Muscle of leg (tissue), 3 donors: ENCODE measurements at regions not wholly inside any gene's neighbourhood (a gene's known extent, or its start where the extent isn't known, plus 50 kb on each side); places are given as distances from the start of the nearest gene placed in this dataset.

Experiments
- DNase-seq: peaks from one replicate; pipeline ENCODE4 v3.0.0; 2013
- H3K27ac ChIP-seq: one replicate; pipeline ENCODE4 v1.5.1; 2013; ENCODE audit warnings: mild to moderate bottlenecking, low read length, control low read depth
- H3K27me3 ChIP-seq: one replicate; pipeline ENCODE4 v1.6.1; 2013; ENCODE audit warnings: low read length; ENCODE audit not compliant: control insufficient read depth, insufficient read depth
- H3K36me3 ChIP-seq: one replicate; pipeline ENCODE4 v1.6.1; 2013; ENCODE audit warnings: low read length; ENCODE audit not compliant: control insufficient read depth, insufficient read depth
- H3K4me1 ChIP-seq: one replicate; pipeline ENCODE4 v1.6.1; 2013; ENCODE audit warnings: low read length; ENCODE audit not compliant: control insufficient read depth, insufficient read depth
- H3K4me3 ChIP-seq: one replicate; pipeline ENCODE4 v1.5.1; 2013; ENCODE audit warnings: low read length, control low read depth
- H3K9me3 ChIP-seq: replicated peaks from 2 replicates; pipeline ENCODE4 v1.6.1; 2013; ENCODE audit warnings: low read depth, low read length; ENCODE audit not compliant: control insufficient read depth
- WGBS: methylation state at CpG from one replicate; pipeline ENCODE4 v1.1.5; 2013; ENCODE audit warnings: missing lambda C conversion rate; ENCODE audit not compliant: insufficient coverage; 5-methylcytosine and 5-hydroxymethylcytosine counted together

GRCh38 chr18:47522359-47522758 is 270.9 kb upstream of the SKOR2 start:
- DNase-seq: no peak
- peaks cover 4% of the 10 kb centered on the region for H3K27me3 ChIP-seq
- H3K36me3 ChIP-seq: no peaks in the 10 kb centered on the region
- WGBS: no CpG with 5 or more reads among the region's 2 CpGs
- H3K9me3 ChIP-seq: no peaks in the 10 kb centered on the region
- H3K4me1 ChIP-seq: no peaks in the 10 kb centered on the region
- H3K4me3 ChIP-seq: no peak overlapping the region
- no peak overlapping the region for H3K27ac ChIP-seq

- H3K27me3 ChIP-seq: no peaks in the 10 kb centered on the region
- H3K9me3 ChIP-seq: no peaks in the 10 kb centered on the region
- H3K36me3 ChIP-seq: no peaks in the 10 kb centered on the region
- no peaks in the 10 kb centered on the region for H3K4me1 ChIP-seq
- no peak overlapping the region for H3K27ac ChIP-seq
- no peak for DNase-seq
- WGBS: no CpG with 5 or more reads among the region's 9 CpGs
- H3K4me3 ChIP-seq: no peak overlapping the region
Observed at GRCh38 chr18:47520263-47520662, 268.8 kb upstream of the SKOR2 start.

- Histone ChIP-seq H3K4me1 (no peaks in the 10 kb centered on the region), H3K27me3 (no peaks in the 10 kb centered on the region), H3K36me3 (no peaks in the 10 kb centered on the region), H3K9me3 (no peaks in the 10 kb centered on the region), H3K27ac (no peak overlapping the region), H3K4me3 (no peak overlapping the region)
- DNase-seq: no peak
Observed at GRCh38 chr18:47519706-47520105, 268.2 kb upstream of the SKOR2 start.

GRCh38 chr18:47519277-47519676 is 267.8 kb upstream of the SKOR2 start:
- Histone ChIP-seq H3K4me1 (no peaks in the 10 kb centered on the region), H3K4me3 (no peak overlapping the region), H3K9me3 (no peaks in the 10 kb centered on the region), H3K36me3 (no peaks in the 10 kb centered on the region), H3K27me3 (no peaks in the 10 kb centered on the region), H3K27ac (no peak overlapping the region)
- no peak for DNase-seq
- WGBS: 87% methylated on average over 3 of the region's 5 CpGs

- Histone ChIP-seq H3K36me3 (no peaks in the 10 kb centered on the region), H3K27ac (no peak overlapping the region), H3K27me3 (no peaks in the 10 kb centered on the region), H3K4me3 (no peak overlapping the region), H3K4me1 (no peaks in the 10 kb centered on the region), H3K9me3 (no peaks in the 10 kb centered on the region)
- no CpG with 5 or more reads among the region's 3 CpGs for WGBS
- DNase-seq: no peak
Observed at GRCh38 chr18:47513614-47514013, 262.2 kb upstream of the SKOR2 start.

- Histone ChIP-seq H3K27ac (no peak overlapping the region), H3K36me3 (no peaks in the 10 kb centered on the region), H3K27me3 (no peaks in the 10 kb centered on the region), H3K4me3 (no peak overlapping the region), H3K9me3 (no peaks in the 10 kb centered on the region), H3K4me1 (no peaks in the 10 kb centered on the region)
- DNase-seq: no peak
- WGBS: 38% methylated on average over 4 of the region's 13 CpGs
Observed at GRCh38 chr18:47512726-47513435, 261.4 kb upstream of the SKOR2 start.

GRCh38 chr18:47512056-47512455 is 260.6 kb upstream of the SKOR2 start:
- H3K27ac ChIP-seq: no peak overlapping the region
- WGBS: 73% methylated on average over 3 of the region's 6 CpGs
- H3K4me1 ChIP-seq: no peaks in the 10 kb centered on the region
- no peak overlapping the region for H3K4me3 ChIP-seq
- H3K9me3 ChIP-seq: no peaks in the 10 kb centered on the region
- no peaks in the 10 kb centered on the region for H3K27me3 ChIP-seq
- H3K36me3 ChIP-seq: no peaks in the 10 kb centered on the region
- DNase-seq: no peak

- Histone ChIP-seq H3K4me1 (no peaks in the 10 kb centered on the region), H3K27ac (no peak overlapping the region)
- WGBS: 83% methylated on average over 4 of the region's 4 CpGs
Observed at GRCh38 chr18:47510831-47511230, 259.4 kb upstream of the SKOR2 start.

GRCh38 chr18:47507651-47508050 is 256.2 kb upstream of the SKOR2 start:
- no peaks in the 10 kb centered on the region for H3K36me3 ChIP-seq
- no peak overlapping the region for H3K27ac ChIP-seq
- WGBS: 33% methylated on average over 1 of the region's 3 CpGs
- H3K27me3 ChIP-seq: no peaks in the 10 kb centered on the region
- no peak for DNase-seq
- no peaks in the 10 kb centered on the region for H3K9me3 ChIP-seq
- no peaks in the 10 kb centered on the region for H3K4me1 ChIP-seq
- no peak overlapping the region for H3K4me3 ChIP-seq

More at GRCh38 chr18:47510831-47511230, 259.4 kb upstream of the SKOR2 start:
- Histone ChIP-seq H3K36me3 (no peaks in the 10 kb centered on the region), H3K4me3 (no peak overlapping the region), H3K27me3 (no peaks in the 10 kb centered on the region), H3K9me3 (no peaks in the 10 kb centered on the region)
- no peak for DNase-seq

- WGBS: 33% methylated on average over 4 of the region's 7 CpGs
- Histone ChIP-seq H3K4me3 (no peak overlapping the region), H3K36me3 (no peaks in the 10 kb centered on the region)
Observed at GRCh38 chr18:47506897-47507296, 255.4 kb upstream of the SKOR2 start.

GRCh38 chr18:47501946-47502345 is 250.5 kb upstream of the SKOR2 start:
- H3K4me1 ChIP-seq: no peaks in the 10 kb centered on the region
- no peaks in the 10 kb centered on the region for H3K9me3 ChIP-seq
- no peak for DNase-seq
- no peaks in the 10 kb centered on the region for H3K36me3 ChIP-seq
- WGBS: 20% methylated on average over 1 of the region's 6 CpGs
- no peak overlapping the region for H3K27ac ChIP-seq
- no peak overlapping the region for H3K4me3 ChIP-seq
- H3K27me3 ChIP-seq: no peaks in the 10 kb centered on the region

More at GRCh38 chr18:47506897-47507296, 255.4 kb upstream of the SKOR2 start:
- no peak for DNase-seq
- H3K4me1 ChIP-seq: no peaks in the 10 kb centered on the region
- no peak overlapping the region for H3K27ac ChIP-seq
- no peaks in the 10 kb centered on the region for H3K9me3 ChIP-seq
- no peaks in the 10 kb centered on the region for H3K27me3 ChIP-seq
